GM21529 (cell line): ENCODE measurements at regions not wholly inside any gene's neighbourhood (a gene's known extent, or its start where the extent isn't known, plus 50 kb on each side); places are given as distances from the start of the nearest gene placed in this dataset.

ENCODE experiments used
- ATAC-seq: cut with Tn5 transposase; IDR thresholded peaks from one replicate; pipeline ENCODE4 v1.9.1; 2021; ENCODE audit not compliant: unreplicated experiment

DNA sequence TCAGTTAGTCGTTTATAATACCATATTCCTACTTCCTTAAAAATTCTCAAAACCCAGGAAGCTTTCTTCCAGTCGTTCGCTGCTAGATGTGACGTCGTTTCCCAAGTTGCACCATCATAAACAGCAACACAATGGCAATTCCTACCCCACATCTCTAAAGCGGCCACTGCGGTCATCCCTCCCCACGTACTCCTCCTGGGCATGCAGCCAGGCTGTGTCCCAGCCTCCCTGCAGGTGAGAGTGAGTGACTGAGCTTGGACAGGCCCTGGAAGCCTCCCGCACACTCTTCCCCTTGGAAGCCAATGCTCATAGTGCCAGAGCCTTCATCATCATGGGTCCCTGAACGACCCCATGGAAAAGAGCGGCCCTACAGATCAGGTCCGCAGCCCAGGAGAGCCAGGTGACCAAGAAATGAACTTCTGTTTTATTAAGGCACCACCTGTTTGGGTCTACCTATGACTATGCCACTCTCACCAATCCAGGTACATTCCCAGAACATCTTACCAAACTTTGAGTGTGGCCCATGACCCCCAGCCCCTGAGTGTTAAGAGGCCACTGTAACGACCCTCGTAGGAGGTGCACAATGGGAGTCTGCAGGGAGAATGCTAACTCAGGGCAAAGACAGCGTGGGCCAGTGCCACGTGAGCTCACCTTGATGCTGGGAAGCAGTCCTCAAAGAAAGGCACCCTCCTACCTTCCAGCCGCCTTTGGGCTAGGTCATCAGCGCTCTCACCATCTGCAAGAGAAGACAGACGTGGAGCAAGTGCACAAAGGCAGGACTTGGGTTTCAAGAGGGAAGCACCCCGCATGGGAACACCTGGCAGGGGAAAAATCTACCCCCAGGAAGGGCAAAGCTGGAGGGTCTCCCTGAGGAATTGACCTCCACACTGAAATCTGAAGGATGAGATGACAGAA is 74.7 kb upstream of the RAB6C start:
- no peak for ATAC-seq

DNA sequence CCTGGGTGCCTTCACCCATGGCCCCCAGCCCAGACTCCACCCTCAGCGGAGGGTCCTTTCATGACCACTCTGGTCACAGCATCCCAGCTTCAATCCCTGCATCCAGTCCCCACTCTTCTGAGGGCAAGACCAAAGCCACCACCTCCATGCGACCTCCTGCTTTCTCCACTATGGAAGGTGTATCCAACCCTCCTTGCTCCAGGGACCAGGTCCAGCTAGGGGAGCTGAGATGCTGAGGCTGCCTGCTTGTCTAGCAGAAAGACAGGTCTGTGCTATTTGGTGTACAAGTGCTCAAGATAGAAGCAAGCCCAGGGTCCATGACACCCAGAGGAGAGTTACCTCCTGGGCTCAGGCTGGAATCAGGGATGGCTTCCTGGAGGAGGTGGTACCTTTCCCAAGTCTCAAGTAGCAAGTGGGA is 73.8 kb upstream of the RAB6C start:
- ATAC-seq, result no peak

DNA sequence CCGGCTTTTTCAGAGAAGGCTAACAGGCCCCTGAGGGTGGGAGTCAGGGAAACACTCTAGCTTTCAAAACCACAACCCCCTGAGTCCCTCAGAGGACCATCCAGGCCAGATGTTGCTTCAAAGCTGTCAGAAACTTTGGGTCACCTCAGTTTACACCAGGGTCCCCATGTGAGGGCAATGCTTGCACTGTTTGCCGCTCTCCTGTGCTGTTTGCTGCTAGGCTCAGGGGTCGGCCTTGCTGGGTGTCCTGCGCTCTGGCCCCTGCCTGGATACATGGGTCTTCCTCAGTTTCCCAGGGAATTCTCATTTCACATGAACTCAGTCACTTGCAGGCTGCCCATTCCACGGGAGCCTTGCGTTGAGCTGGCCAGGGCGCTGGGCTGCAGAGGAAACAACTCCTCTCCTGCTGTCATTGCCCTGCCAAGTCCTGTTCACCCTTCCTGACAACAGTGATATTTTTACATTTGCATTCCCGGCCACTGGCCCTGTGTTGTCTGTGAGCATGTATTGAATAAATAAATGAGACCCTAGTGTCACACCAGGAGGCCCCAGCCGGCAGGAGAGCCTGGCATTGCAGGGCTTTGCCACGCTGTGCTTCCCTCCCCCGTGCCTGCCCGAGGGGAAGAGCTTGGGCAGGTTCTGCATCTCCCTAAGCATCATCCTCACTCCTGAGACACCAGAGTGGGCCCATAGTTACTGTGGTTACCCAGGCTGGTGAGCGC is 73.2 kb upstream of the RAB6C start:
- no peak for ATAC-seq

DNA sequence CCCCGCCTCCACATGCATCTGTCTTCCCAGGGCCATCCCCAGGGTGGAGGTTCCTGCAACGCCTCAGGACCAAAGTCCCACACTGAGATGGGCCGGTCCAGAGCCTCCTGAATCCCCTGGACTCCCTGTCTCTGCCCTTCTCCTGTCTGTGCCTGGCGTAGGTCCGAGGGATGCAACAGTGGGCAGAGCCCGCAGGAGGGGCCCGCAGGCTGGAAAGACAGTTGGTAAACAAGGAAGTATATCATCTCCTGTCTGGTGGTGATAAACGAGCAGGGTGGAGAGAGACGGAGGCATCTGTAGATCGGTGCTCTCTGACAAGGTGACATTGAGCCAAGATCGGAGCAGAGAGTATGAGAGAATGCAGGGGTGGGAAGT is 72.6 kb upstream of the RAB6C start:
- ATAC-seq, result no peak

DNA sequence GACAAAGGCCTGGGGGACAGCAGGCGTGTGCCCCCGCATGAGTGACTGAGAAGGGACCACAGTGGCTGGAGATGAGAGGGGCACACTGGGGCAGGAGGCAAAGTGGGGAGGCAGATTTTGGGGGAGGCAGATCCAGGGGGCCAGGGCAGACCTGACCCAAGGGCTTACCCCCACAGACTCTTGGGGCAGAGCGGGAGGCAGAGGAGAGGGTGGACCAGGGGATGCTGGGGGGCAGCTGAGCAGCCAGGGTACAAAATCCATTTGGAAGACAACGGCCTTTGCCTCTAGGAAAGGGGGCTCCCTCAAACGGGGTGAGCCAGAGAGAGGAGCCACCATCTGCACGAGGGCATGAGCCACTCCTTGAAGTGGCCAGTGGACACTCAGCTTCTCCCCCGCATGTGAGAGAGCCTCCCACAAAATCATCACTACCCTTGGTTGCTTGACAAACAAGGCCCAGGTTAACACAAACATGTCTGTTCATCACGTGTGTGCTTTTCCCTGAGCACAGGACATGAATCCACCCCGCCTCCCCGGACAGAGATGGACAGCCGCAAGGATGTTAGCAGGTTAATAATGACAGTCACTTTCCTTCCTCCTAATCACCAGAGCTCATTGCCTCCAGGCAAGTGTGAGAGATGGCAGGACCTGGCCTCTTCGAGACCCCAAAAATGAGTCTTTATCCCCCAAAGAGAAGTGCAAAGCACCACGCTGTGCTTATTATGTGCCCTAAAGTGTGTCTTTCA is 72.0 kb upstream of the RAB6C start:
- no peak for ATAC-seq

DNA sequence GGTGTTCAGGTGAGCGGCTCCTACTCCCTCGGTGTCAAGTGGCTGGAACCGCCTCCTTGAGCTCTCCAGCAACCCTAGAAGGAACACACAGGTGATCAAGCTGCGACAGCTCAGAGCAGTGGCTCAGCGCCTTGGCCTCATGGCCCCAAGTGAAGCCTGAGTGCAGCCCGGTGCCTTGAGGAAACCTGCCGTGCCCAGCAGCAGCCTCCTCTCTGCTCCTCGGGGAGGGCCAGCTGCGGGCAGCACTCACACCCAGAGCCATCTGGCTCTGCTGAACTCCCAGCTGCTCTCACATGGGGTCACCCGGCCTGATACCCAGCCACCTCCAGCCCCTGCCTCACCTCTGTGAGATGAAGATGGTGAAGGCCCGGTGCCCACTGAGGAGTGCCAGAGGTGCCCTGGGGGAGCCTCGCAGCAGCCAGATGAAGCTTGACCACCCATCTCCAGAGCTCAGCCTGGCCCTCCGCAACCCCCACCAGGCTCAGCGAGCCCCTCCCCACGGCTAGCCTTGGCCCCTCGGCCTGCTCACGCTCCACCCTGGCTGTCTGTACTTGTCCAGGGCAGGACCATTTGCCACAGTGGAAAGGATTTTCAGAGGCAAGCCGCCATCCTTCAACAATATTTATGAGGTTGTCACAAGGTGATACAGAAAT is 70.6 kb upstream of the RAB6C start:
- no peak for ATAC-seq

DNA sequence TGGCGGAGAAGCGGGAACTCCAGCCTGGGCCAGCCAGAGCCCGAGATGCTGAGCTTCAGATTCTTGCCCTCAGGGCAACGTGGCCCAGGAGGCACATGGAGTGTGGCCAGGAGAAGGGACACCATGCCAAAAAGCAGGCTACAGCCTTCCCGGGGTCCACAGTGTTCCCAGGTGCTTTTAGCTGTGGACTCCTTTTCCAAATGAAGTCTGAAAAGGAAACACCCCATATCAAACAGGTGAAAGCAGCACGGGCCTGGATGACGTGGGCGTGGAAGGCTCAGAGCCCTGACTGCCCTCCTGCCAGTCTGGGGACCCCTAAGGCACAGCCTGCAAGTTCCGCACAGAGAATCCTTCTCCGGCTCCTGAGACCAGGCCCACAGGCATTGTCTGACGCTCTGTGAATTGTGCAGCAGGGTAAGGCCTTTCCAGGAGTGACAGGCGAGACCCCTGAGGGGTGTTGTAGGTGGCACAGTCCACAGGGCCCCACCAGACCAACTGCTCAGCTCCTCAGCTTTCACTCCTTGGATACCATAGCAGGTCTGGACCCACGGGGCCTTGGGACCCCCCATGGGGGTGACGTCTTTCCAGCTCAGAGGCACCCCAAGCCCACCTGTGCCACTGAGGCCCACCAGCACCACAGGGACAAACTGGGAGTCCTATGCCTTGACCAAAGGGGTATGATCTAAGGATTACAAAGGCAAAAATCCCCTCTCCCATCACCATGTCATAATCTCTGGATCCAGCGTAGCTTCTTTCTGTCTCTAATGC is 69.6 kb upstream of the RAB6C start:
- ATAC-seq, result no peak

DNA sequence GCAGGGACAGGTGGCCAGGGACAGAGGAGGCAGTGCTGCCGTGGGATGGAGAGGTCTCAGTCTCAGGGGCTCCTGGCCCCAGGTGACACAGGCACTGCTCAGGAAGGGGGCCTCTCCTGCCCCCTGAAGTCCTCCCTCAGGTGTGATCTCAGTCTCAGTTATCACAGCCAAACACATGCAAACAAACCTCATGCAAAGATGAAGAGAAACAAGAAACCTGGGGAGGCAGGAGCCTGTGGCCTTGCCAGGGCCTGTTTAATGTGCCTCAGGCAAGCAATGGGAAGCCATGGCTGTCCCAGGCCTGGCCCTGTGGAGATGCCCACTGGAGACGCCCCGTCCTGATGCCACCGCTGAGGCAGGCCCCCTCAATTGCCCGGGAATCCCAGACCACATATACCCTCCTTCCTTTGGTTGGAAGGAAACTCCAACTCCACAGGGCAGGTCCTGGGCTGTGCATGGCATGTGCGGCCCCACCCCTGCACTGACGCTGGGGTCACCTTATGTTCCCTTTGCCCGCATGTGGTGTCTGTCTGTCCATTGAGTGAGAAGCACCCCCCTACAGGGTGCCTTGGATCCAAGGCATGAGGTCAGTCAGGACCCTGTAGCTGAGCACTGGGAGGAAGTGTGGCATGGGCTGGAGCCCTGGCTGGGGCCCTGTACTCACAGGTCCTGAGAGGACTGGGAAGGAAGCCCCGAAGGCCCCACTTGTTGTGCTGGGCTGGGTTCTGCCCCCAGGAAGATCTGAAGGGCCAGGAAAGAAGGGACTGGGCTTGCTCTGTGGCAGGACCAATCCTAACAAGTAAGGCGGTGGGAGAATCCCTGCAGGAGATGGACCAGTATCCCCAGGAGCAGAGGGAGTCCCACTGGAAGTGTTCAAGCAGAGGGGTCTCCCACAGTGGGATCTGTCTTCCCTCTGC is 68.8 kb upstream of the RAB6C start:
- ATAC-seq, result no peak

DNA sequence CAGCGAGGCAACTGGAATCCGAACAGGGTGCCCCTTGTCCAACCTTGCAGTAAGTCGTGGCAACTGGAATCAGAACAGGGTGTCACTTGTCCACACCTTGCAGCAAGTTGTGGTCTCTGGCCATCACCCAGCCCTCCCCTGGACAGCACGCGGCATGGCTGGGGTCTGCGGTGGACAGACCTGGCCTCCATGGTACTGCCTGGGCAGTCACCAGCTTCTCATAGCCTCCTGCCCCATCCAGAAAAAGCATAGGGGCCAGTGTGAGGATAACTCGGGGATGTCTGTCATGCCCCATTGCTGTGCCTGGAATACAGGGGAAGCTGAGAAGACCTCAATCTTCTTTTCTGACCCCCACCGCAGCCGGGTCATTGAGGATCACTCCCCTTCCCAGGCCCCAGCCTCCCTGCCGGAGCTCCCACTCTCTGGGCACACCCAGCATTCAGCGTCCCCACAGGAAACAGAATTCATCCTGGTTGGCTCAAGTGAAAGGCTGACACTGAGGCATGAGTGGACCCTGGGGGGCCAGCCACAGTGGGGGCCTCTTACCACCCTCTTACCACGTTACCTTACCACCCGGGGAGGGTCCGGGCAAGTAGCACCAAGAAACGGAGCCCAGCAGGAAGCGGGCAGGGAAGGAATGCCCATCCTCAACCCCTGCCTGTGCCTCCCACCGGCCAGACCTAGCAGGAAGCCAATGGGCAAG is 68.0 kb upstream of the RAB6C start:
- no peak for ATAC-seq

DNA sequence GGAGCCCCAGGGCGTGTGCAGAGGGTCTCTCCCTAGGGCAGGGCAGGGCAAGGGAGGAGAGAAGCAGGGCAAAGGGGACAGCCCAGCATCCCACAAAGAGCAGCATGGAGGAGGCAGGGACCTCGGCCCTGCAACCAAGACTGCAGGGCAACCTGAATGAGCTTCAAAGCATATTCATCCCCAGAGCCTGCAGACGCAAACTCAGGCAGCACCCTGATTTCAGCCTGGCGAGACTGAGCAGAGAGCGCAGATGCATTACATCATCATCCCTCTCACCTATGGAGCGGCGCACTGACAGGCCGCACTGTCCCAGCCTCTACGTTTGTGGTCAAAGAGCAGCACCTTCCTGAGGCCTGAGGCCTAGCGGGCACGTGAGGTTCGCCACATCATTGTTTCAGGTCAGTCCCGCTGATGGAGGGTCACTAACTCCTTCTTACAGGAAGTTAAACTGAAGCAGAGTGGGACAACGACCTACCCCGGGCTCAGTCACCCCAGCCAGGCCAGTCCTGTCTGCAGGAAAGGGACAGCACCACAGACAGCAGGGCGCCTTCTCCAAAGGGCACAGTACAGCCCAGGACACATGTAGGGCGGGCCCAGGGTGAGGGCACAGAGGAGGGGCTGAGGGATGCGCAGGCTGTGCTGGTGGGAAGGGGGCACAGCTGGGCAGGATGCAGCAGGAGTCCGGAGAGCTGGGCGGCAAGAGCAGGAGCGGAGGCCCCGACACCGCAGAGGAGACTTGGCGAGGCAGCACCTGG is 67.2 kb upstream of the RAB6C start:
- no peak for ATAC-seq

DNA sequence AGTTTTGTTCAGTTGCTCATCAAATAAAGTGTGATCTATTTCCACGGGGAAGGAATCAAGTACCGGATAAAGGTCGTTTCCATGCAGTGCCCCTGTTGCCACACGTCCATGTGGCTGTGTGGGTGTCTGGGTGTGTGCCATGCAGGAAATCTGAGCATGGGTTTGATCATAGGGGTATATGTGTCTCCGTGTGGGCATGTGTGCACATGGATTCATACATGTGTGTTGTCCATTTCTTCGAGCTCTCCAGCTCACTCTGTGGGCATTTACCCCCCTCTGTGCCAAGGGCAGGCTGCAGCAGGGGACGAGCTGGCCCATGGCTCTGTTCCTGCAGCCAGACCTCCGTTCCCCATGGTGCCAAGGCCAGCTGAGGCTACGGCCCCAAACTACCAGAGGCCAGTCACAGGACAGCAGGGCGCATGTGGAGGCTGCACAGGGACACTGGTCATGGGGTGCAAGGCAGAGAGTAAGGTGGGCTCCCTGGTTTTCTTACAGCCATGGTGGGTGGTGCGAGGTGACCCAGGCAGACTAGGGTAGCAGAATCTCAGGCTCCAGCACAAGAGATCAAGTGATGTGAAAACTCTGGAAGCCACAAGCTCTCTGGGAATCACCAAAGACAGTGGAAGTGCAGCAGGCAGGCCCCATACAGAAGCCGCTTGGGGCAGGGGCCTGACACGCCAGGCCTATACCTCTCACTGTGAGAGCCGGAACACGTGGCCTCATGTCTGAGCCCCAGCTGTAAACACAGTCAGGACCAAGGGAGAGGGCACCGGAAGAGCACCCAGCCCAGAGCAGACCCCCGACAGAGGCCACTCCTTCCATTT is 66.4 kb upstream of the RAB6C start:
- ATAC-seq, result no peak

DNA sequence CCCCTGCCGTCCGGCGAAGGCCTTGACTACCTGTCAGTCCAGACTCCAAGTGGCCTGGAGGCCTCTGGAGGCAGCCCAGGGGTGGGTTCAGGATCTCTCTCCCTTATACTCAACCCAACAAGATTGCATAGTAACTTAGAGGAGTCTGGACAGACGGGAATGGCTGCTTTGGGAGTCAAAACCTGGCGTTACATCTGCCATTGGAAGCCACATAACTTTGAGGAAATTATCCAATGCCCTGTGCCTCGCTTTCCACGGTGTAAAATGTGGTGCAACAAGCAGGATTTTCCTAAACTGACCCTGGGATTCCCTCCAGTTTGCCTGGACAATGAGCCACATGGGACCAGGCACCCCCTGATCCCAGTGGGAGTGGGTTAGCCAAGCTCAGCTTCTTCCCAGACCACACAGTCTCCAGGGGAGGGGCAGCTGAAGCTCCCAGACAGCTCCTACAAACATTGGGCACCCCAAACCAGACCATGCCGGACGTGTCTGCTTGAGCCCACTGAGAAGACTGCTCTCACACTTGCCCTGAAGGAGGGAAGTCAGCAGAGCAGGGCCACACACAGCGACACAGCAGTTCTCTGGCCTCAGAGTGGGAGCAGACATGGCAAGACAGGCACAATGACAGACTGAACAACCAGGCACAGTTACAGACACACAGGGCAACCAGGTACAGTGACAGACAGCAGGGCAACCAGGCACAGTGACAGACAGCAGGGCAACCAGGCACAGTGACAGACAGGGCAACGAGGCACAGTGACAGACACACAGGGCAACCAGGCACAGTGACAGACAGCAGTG is 65.6 kb upstream of the RAB6C start:
- no peak for ATAC-seq

DNA sequence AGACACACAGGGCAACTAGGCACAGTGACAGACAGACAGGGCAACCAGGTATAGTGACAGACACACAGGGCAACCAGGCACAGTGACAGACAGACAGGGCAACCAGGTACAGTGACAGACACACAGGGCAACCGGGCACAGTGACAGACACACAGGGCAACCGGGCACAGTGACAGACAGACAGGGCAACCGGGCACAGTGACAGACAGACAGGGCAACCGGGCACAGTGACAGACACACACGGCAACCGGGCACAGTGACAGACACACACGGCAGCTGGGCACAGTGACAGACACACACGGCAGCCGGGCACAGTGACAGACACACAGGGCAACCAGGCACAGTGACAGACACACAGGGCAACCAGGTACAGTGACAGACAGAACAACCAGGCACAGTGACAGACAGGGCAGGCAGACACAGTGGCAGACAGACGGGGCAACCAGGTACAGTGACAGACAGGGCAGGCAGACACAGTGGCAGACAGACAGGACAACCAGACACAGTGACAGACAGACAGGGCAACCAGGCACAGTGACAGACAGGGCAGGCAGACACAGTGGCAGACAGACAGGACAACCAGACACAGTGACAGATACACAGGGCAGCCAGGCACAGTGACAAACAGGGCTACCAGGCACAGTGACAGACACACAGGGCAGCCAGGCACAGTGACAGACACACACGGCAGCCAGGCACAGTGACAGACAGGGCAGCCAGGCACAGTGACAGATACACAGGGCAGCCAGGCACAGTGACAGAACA is 64.7 kb upstream of the RAB6C start:
- no peak for ATAC-seq

DNA sequence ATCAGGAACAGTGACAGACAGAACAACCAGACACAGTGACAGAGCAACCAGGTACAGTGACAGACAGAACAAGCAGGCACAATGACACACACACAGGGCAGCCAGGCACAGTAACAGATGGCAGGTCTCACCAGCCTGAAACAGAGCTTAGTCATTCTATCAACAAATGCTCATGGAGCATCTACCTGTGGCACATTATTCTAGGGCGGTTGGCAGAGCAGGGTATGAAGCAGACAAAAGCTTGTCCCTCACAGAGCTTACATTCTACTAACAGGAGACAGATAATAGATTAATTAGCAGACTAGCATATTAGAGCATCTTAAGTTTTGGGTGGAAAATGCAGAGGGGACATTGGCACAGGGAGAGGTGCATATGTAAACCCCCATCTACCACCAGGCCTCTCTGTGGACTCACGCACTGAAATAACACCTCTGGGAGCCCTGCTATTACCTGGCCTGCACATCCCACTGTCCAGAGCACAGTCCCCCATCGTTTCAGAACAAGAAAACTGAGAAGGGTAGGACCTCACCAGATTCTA is 64.1 kb upstream of the RAB6C start:
- ATAC-seq, result no peak

DNA sequence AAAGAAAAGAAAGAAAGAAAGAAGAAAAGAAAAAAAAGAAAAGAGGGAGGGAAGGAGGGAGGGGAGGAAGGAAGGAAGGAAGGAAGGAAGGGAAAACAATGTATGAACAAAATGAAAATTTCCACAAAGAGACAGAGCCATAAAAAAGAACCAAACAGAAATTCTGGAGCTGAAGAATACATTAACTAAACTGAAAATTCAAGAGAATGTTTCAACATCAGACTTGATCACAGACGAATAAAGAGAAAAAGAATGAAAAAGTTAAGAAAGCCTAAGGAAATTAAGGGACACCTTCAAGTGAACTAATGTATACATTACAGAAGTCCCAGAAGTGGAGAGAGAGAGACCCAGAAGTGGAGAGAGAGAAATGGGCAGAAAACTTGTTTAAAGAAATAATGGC is 60.9 kb upstream of the RAB6C start:
- ATAC-seq, result no peak
